ENCODE measurements at regions not wholly inside any gene's neighbourhood (a gene's known extent, or its start where the extent isn't known, plus 50 kb on each side); places are given as distances from the start of the nearest gene placed in this dataset.

GRCh38 chr5:119792161-119792799, 162.9 kb downstream of the FAM170A start:
- no peak for DNase-seq

GRCh38 chr5:119795768-119796167, 166.4 kb downstream of the FAM170A start:
- DNase-seq: no peak

GRCh38 chr5:119801570-119801969, 172.2 kb downstream of the FAM170A start:
- no peak for DNase-seq

GRCh38 chr5:119808024-119808423, 178.7 kb downstream of the FAM170A start:
- DNase-seq: no peak

GRCh38 chr5:119808474-119808873, 179.1 kb downstream of the FAM170A start:
- no peak for DNase-seq

GRCh38 chr5:119810217-119810616, 180.9 kb downstream of the FAM170A start:
- no peak for DNase-seq

GRCh38 chr5:119811458-119811857, 182.1 kb downstream of the FAM170A start:
- no peak for DNase-seq

- no peak for DNase-seq
Observed at GRCh38 chr5:119814655-119815054, 185.3 kb downstream of the FAM170A start.

- no peak for DNase-seq
Observed at GRCh38 chr5:119816055-119816454, 186.7 kb downstream of the FAM170A start.

GRCh38 chr5:119820016-119820415, 190.7 kb downstream of the FAM170A start:
- no peak for DNase-seq

GRCh38 chr5:119820608-119821007, 191.2 kb downstream of the FAM170A start:
- DNase-seq: no peak

- no peak for DNase-seq
Observed at GRCh38 chr5:119828541-119828940, 199.2 kb downstream of the FAM170A start.

GRCh38 chr5:119829341-119829740, 200.0 kb downstream of the FAM170A start:
- no peak for DNase-seq

- DNase-seq: no peak
Observed at GRCh38 chr5:119833176-119833575, 203.8 kb downstream of the FAM170A start.

- no peak for DNase-seq
Observed at GRCh38 chr5:119840175-119840574, 210.8 kb downstream of the FAM170A start.

- DNase-seq: no peak
Observed at GRCh38 chr5:119852140-119852539, 222.8 kb downstream of the FAM170A start.

GRCh38 chr5:119860463-119860862, 231.1 kb downstream of the FAM170A start:
- DNase-seq: no peak

GRCh38 chr5:119862619-119863018, 233.3 kb downstream of the FAM170A start:
- no peak for DNase-seq

- DNase-seq: no peak
Observed at GRCh38 chr5:119864286-119864685, 234.9 kb downstream of the FAM170A start.

- DNase-seq: no peak
Observed at GRCh38 chr5:119873611-119874010, 244.3 kb downstream of the FAM170A start.

GRCh38 chr5:119876522-119876921, 247.2 kb downstream of the FAM170A start:
- no peak for DNase-seq

GRCh38 chr5:119878712-119879111, 249.4 kb downstream of the FAM170A start:
- DNase-seq: no peak

GRCh38 chr5:119879446-119879845, 250.1 kb downstream of the FAM170A start:
- no peak for DNase-seq

GRCh38 chr5:119895066-119895465, 265.7 kb downstream of the FAM170A start:
- no peak for DNase-seq

GRCh38 chr5:119896826-119897536, 267.6 kb downstream of the FAM170A start:
- DNase-seq: no peak

All from RPMI8226 (cell line).